Neural crest cell (in vitro differentiated cells): ENCODE measurements at regions not wholly inside any gene's neighbourhood (a gene's known extent, or its start where the extent isn't known, plus 50 kb on each side); places are given as distances from the start of the nearest gene placed in this dataset.

Experiments
- DNase-seq: peaks from one replicate; pipeline ENCODE4 v3.0.0; 2021; ENCODE audit warnings: low read depth, mixed read lengths, low spot score
- H3K27ac Mint-ChIP-seq: one replicate; pipeline ENCODE4 v1.8.0; 2021; ENCODE audit warnings: mild to moderate bottlenecking, mixed read lengths; ENCODE audit not compliant: unreplicated experiment
- H3K27me3 Mint-ChIP-seq: 2 replicates; pipeline ENCODE4 v1.8.0; 2021; ENCODE audit warnings: low read depth, mild to moderate bottlenecking, mixed read lengths
- H3K36me3 Mint-ChIP-seq: 2 replicates; pipeline ENCODE4 v1.8.0; 2021; ENCODE audit warnings: low read depth, mild to moderate bottlenecking, mixed read lengths
- H3K4me1 Mint-ChIP-seq: 2 replicates; pipeline ENCODE4 v1.8.0; 2021; ENCODE audit warnings: mixed read lengths
- H3K4me3 Mint-ChIP-seq: one replicate; pipeline ENCODE4 v1.8.0; 2021; ENCODE audit warnings: mild to moderate bottlenecking, mixed read lengths
- H3K9me3 Mint-ChIP-seq: 2 replicates; pipeline ENCODE4 v1.8.0; 2021; ENCODE audit warnings: mixed read lengths
- CTCF ChIP-seq: fragments of 200-600 bp; sonication (generic); conservative IDR thresholded peaks from 2 replicates; pipeline ENCODE4 v1.5.0; 2021; ENCODE audit warnings: antibody characterized with exemption, mild to moderate bottlenecking

DNA sequence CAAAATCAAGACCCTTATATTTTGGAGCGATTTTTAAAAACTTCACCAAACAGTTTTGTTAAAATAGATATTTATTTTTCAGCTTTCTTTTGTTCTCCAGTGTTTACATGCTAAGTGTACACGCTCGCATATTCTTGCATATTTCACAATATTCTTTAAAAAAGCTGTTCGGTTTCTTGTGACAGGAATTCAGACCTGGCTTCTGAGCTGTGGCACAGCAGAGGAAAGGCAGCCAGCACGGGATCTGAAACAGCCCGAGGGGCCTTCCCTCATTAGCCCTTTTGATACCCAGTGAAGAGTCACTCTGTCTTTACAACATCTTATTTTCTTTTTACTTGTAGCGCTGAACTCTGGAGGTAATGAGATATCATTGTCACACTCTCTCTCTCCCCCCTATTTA, 234.0 kb downstream of the B3GLCT start:
- no peak for DNase-seq
- no peaks in the 10 kb centered on the region for H3K36me3 Mint-ChIP-seq
- H3K9me3 Mint-ChIP-seq, result no peaks in the 10 kb centered on the region
- no peak for TF ChIP-seq CTCF
- H3K27me3 Mint-ChIP-seq, result no peaks in the 10 kb centered on the region
- peaks cover 21% of the 10 kb centered on the region for H3K4me1 Mint-ChIP-seq
- H3K4me3 Mint-ChIP-seq, result no peak overlapping the region
- no peak overlapping the region for H3K27ac Mint-ChIP-seq

- TF ChIP-seq CTCF, result no peak
- DNase-seq, result no peak
- no peaks in the 10 kb centered on the region for H3K36me3 Mint-ChIP-seq
- H3K27me3 Mint-ChIP-seq, result no peaks in the 10 kb centered on the region
- no peak overlapping the region for H3K4me3 Mint-ChIP-seq
- H3K27ac Mint-ChIP-seq, result no peak overlapping the region
- H3K9me3 Mint-ChIP-seq, result no peaks in the 10 kb centered on the region
- H3K4me1 Mint-ChIP-seq, result peaks cover 21% of the 10 kb centered on the region
These were observed 234.8 kb downstream of the B3GLCT start for GRCh38 chr13:31434613-31435012.

- no peak for DNase-seq
- no peak overlapping the region for H3K27ac Mint-ChIP-seq
- H3K27me3 Mint-ChIP-seq, result no peaks in the 10 kb centered on the region
- no peaks in the 10 kb centered on the region for H3K9me3 Mint-ChIP-seq
- no peak overlapping the region for H3K4me3 Mint-ChIP-seq
- no peak for TF ChIP-seq CTCF
- peaks cover 21% of the 10 kb centered on the region for H3K4me1 Mint-ChIP-seq
- no peaks in the 10 kb centered on the region for H3K36me3 Mint-ChIP-seq
These were observed 235.8 kb downstream of the B3GLCT start for GRCh38 chr13:31435536-31435935.

DNA sequence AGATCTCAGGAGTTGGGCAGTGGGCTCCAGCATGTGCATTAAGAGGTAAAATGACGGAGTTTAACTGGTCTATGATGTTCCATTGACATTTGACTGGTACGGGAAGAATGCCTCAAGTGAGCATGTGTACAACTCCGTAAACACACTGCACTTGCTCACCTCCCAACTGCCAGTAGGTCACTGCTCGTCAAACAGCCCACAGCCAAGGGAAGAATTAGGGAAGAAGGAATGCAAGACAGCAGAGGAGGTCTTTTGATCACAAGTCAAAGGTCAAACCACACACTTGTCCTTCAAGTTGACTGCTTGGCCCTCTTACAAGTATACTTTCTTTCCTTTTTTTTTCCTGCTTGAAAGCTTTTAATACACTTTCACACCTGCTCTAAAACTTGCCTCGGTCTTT, 236.7 kb downstream of the B3GLCT start:
- H3K9me3 Mint-ChIP-seq, result no peaks in the 10 kb centered on the region
- TF ChIP-seq CTCF, result no peak
- no peaks in the 10 kb centered on the region for H3K27me3 Mint-ChIP-seq
- no peak for DNase-seq
- peaks cover 22% of the 10 kb centered on the region for H3K4me1 Mint-ChIP-seq
- no peak overlapping the region for H3K4me3 Mint-ChIP-seq
- H3K27ac Mint-ChIP-seq, result no peak overlapping the region
- no peaks in the 10 kb centered on the region for H3K36me3 Mint-ChIP-seq

- TF ChIP-seq CTCF, result no peak
- Mint-ChIP-seq H3K4me3 (no peak overlapping the region), H3K4me1 (peaks cover 31% of the 10 kb centered on the region), H3K9me3 (no peaks in the 10 kb centered on the region), H3K27ac (no peak overlapping the region), H3K36me3 (no peaks in the 10 kb centered on the region), H3K27me3 (no peaks in the 10 kb centered on the region)
- DNase-seq, result no peak
These were observed 238.2 kb downstream of the B3GLCT start for GRCh38 chr13:31437975-31438374.

- no peaks in the 10 kb centered on the region for H3K27me3 Mint-ChIP-seq
- H3K27ac Mint-ChIP-seq, result no peak overlapping the region
- H3K4me1 Mint-ChIP-seq, result peaks cover 26% of the 10 kb centered on the region
- DNase-seq, result no peak
- no peaks in the 10 kb centered on the region for H3K9me3 Mint-ChIP-seq
- H3K36me3 Mint-ChIP-seq, result no peaks in the 10 kb centered on the region
- no peak for TF ChIP-seq CTCF
- no peak overlapping the region for H3K4me3 Mint-ChIP-seq
These were observed 240.4 kb downstream of the B3GLCT start for GRCh38 chr13:31440132-31440531.
